ENCODE measurements at regions not wholly inside any gene's neighbourhood (a gene's known extent, or its start where the extent isn't known, plus 50 kb on each side); places are given as distances from the start of the nearest gene placed in this dataset.

- TF ChIP-seq, protein P1, sequence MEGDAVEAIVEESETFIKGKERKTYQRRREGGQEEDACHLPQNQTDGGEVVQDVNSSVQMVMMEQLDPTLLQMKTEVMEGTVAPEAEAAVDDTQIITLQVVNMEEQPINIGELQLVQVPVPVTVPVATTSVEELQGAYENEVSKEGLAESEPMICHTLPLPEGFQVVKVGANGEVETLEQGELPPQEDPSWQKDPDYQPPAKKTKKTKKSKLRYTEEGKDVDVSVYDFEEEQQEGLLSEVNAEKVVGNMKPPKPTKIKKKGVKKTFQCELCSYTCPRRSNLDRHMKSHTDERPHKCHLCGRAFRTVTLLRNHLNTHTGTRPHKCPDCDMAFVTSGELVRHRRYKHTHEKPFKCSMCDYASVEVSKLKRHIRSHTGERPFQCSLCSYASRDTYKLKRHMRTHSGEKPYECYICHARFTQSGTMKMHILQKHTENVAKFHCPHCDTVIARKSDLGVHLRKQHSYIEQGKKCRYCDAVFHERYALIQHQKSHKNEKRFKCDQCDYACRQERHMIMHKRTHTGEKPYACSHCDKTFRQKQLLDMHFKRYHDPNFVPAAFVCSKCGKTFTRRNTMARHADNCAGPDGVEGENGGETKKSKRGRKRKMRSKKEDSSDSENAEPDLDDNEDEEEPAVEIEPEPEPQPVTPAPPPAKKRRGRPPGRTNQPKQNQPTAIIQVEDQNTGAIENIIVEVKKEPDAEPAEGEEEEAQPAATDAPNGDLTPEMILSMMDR (conservative IDR thresholded peaks at IDR 0.05; ENCODE audit: low read depth, low read length): no peak
- TF ChIP-seq POLR2A (IDR thresholded peaks at IDR 0.05; ENCODE audit: low read depth, low read length) (no peak), BHLHE40 (IDR thresholded peaks at IDR 0.05; ENCODE audit: low read depth, low read length) (no peak), CHD1 (IDR thresholded peaks at IDR 0.05; ENCODE audit: low read depth, low read length) (no peak), FOS (IDR thresholded peaks at IDR 0.05; ENCODE audit: low read depth, low read length) (no peak), USF2 (IDR thresholded peaks at IDR 0.05; ENCODE audit: low read depth, low read length) (no peak), CEBPB (IDR thresholded peaks at IDR 0.05; ENCODE audit: low read depth, low read length) (no peak), RFX5 (IDR thresholded peaks at IDR 0.05; ENCODE audit: low read depth, low read length) (no peak), SMC3 (IDR thresholded peaks at IDR 0.05; ENCODE audit: low read depth, low read length) (no peak), MXI1 (IDR thresholded peaks at IDR 0.05; ENCODE audit: borderline replicate concordance, low read depth, low read length) (no peak), RAD21 (IDR thresholded peaks at IDR 0.05; ENCODE audit: low read length) (no peak), RCOR1 (IDR thresholded peaks at IDR 0.05; ENCODE audit: insufficient replicate concordance, low read length) (no peak), MAZ (IDR thresholded peaks at IDR 0.05; ENCODE audit: borderline replicate concordance, low read depth, low read length) (no peak)
- TF ChIP-seq, protein P2, sequence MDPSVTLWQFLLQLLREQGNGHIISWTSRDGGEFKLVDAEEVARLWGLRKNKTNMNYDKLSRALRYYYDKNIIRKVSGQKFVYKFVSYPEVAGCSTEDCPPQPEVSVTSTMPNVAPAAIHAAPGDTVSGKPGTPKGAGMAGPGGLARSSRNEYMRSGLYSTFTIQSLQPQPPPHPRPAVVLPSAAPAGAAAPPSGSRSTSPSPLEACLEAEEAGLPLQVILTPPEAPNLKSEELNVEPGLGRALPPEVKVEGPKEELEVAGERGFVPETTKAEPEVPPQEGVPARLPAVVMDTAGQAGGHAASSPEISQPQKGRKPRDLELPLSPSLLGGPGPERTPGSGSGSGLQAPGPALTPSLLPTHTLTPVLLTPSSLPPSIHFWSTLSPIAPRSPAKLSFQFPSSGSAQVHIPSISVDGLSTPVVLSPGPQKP (IDR thresholded peaks at IDR 0.05; ENCODE audit: borderline replicate concordance, low read depth, low read length): no peak
Measured at GRCh38 chr14:98877065-98877464, 394.9 kb downstream of the BCL11B start.

Measured in IMR-90 (cell line).